Fibroblast of lung (primary cell): ENCODE measurements at regions not wholly inside any gene's neighbourhood (a gene's known extent, or its start where the extent isn't known, plus 50 kb on each side); places are given as distances from the start of the nearest gene placed in this dataset.

Experiments
- EZH2 ChIP-seq: IDR thresholded peaks from 2 replicates; pipeline ENCODE4 v1.5.1; 2012; ENCODE audit warnings: low read length, control low read depth, mild to moderate bottlenecking; ENCODE audit errors: missing control alignments
- TF ChIP-seq, protein P1 (sequence below), 2 donors: IDR thresholded peaks in 1 of 2; conservative IDR thresholded peaks in 1 of 2; 1 replicate in 1 of 2; 2 replicates in 1 of 2; pipeline ENCODE4 v1.5.1; 2011 to 2012; ENCODE audit warnings: low read length in 2 of 2, control low read depth in 1 of 2, inconsistent platforms in 1 of 2, low read depth in 1 of 2, mild to moderate bottlenecking in 1 of 2

DNA sequence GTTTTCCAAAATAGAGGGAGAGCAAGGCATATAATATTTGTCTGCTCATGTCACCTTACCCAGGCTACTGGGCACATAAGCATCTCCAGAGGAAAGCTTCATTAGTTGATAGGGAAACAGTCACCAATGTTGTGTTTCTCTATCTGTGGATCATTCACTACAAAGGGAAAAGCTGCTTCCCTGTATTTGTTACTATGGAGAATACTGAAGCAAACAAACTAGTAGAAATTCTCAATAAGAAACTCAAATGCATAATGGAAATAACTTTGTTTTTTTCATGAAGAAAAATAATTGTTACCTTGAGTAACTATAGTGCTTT lies 138.2 kb downstream of the PCSK1 start:
- TF ChIP-seq, protein P1, sequence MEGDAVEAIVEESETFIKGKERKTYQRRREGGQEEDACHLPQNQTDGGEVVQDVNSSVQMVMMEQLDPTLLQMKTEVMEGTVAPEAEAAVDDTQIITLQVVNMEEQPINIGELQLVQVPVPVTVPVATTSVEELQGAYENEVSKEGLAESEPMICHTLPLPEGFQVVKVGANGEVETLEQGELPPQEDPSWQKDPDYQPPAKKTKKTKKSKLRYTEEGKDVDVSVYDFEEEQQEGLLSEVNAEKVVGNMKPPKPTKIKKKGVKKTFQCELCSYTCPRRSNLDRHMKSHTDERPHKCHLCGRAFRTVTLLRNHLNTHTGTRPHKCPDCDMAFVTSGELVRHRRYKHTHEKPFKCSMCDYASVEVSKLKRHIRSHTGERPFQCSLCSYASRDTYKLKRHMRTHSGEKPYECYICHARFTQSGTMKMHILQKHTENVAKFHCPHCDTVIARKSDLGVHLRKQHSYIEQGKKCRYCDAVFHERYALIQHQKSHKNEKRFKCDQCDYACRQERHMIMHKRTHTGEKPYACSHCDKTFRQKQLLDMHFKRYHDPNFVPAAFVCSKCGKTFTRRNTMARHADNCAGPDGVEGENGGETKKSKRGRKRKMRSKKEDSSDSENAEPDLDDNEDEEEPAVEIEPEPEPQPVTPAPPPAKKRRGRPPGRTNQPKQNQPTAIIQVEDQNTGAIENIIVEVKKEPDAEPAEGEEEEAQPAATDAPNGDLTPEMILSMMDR (conservative IDR thresholded peaks at IDR 0.05 in 1 of 2, IDR thresholded peaks at IDR 0.05 in 1 of 2; ENCODE audit: low read depth in 1 of 2, low read length in 2 of 2): no peak
- TF ChIP-seq EZH2: no peak
